PC-9 (cell line): ENCODE measurements at regions not wholly inside any gene's neighbourhood (a gene's known extent, or its start where the extent isn't known, plus 50 kb on each side); places are given as distances from the start of the nearest gene placed in this dataset.

Source experiments
- BruUV-seq: library from RNA; stranded (reverse); fragments of 400-500 nt; replicated peaks from 2 replicates; lab custom pipeline; 2021; lab: Mats Ljungman, UMichigan
- CTCF ChIA-PET: fragments of 300-600 bp; sonication (Branson Sonifier 250); formaldehyde crosslinking; loops from one replicate; lab custom pipeline; 2022; ENCODE audit warnings: antibody characterized with exemption; lab: Charles Lee
- POLR2A ChIA-PET: fragments of 300-600 bp; sonication (Branson Sonifier 250); formaldehyde crosslinking; loops from one replicate; lab custom pipeline; 2022; ENCODE audit warnings: antibody characterized with exemption; ENCODE audit not compliant: unreplicated experiment; lab: Charles Lee
- DNase-seq, 2 experiments: peaks; one replicate each; pipeline versions ENCODE4 v3.0.0 to v3.0.0-alpha.2; 2015 to 2022; ENCODE audit warnings: mixed read lengths in 1 of 2
- H2AFZ ChIP-seq: fragments of 200-600 bp; sonication (generic); 2 replicates; pipeline ENCODE4 v1.8.1; 2017; ENCODE audit warnings: antibody characterized with exemption
- H3F3A ChIP-seq: fragments of 200-600 bp; sonication (generic); 2 replicates; pipeline ENCODE4 v1.8.1; 2017; ENCODE audit warnings: antibody characterized with exemption, mild to moderate bottlenecking, low read depth; ENCODE audit not compliant: insufficient read depth
- H3K27ac ChIP-seq: fragments of 200-600 bp; sonication (generic); 2 replicates; pipeline ENCODE4 v1.6.1; 2016; ENCODE audit warnings: mixed run types
- H3K27me3 ChIP-seq: fragments of 200-600 bp; sonication (generic); 2 replicates; pipeline ENCODE4 v1.6.1; 2016; ENCODE audit warnings: low read depth, mixed run types; ENCODE audit not compliant: insufficient read depth
- H3K36me3 ChIP-seq: fragments of 200-600 bp; sonication (generic); 2 replicates; pipeline ENCODE4 v1.6.1; 2016; ENCODE audit warnings: low read depth, mixed run types
- H3K4me1 ChIP-seq: fragments of 200-600 bp; sonication (generic); replicated peaks from 2 replicates; pipeline ENCODE4 v1.6.1; 2016; ENCODE audit warnings: mixed run types; ENCODE audit not compliant: insufficient read depth
- H3K4me2 ChIP-seq: fragments of 200-600 bp; sonication (generic); 2 replicates; pipeline ENCODE4 v1.6.1; 2017; ENCODE audit warnings: mixed run types
- H3K4me3 ChIP-seq: fragments of 200-600 bp; sonication (generic); 2 replicates; pipeline ENCODE4 v1.6.1; 2016; ENCODE audit warnings: mixed run types
- H3K79me2 ChIP-seq: fragments of 200-600 bp; sonication (generic); 2 replicates; pipeline ENCODE4 v1.6.1; 2017; ENCODE audit warnings: low read depth, mixed run types
- H3K9me2 ChIP-seq: fragments of 200-600 bp; sonication (generic); 2 replicates; pipeline ENCODE4 v1.8.1; 2017; ENCODE audit warnings: mild to moderate bottlenecking; ENCODE audit not compliant: insufficient read depth
- H3K9me3 ChIP-seq: fragments of 200-600 bp; sonication (generic); 2 replicates; pipeline ENCODE4 v1.8.1; 2016; ENCODE audit warnings: low read depth; ENCODE audit not compliant: insufficient read depth
- H4K20me1 ChIP-seq: fragments of 200-600 bp; sonication (generic); 2 replicates; pipeline ENCODE4 v1.8.1; 2017; ENCODE audit not compliant: insufficient read depth
- CTCF ChIP-seq: fragments of 200-600 bp; sonication (generic); conservative IDR thresholded peaks from 2 replicates; pipeline ENCODE4 v1.6.1; 2017; ENCODE audit warnings: mixed run types, antibody characterized with exemption, mild to moderate bottlenecking, moderate library complexity
- EZH2 ChIP-seq: fragments of 200-600 bp; sonication (generic); IDR thresholded peaks from 2 replicates; pipeline ENCODE4 v1.8.0; 2017; ENCODE audit warnings: antibody characterized with exemption, low read depth
- intact Hi-C: fragments of 100-400 bp; cut with micrococcal nuclease; formaldehyde crosslinking; loops from one replicate; pipeline ENCODE4 v1.10.0; 2022; ENCODE audit not compliant: unreplicated experiment

DNA sequence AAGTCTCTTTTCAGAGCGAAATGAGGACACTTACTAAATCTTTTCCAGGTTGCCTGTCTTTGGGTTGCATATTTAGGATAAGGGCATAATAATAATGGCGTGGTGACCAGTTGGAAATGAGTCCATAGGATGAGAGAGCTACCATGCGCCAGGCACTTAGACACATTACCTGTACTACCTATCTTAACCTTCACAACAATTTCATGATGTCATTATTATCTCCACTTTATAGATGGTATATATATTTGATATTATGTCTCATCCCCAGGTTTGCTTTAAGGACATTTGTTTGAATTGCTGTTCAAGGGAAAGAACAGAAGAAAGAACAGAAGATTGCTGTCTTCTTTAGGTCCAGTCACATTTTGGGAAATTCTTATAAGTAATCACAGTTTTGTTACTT lies 182.0 kb upstream of the STARD13 start:
- no peaks in the 10 kb centered on the region for H3K27me3 ChIP-seq
- intact Hi-C loops: no loop called here
- no peak overlapping the region for H3K27ac ChIP-seq
- ChIA-PET CTCF (no interaction called here), POLR2A (no interaction called here)
- 0 out of 2 replicates have a peak, but pooled peaks cover 4% of the 10 kb centered on the region for H3K9me2 ChIP-seq
- no peaks in the 10 kb centered on the region for H3K4me1 ChIP-seq
- H3K9me3 ChIP-seq: no peaks in the 10 kb centered on the region
- BruUV-seq: no TSS peak
- no peak for TF ChIP-seq CTCF
- no peak for TF ChIP-seq EZH2
- H2AFZ ChIP-seq: no peak overlapping the region; the same call in 1 of the 2 replicates
- no peak overlapping the region for H3K4me2 ChIP-seq
- no peak overlapping the region for H3K4me3 ChIP-seq
- H3K79me2 ChIP-seq: no peaks in the 10 kb centered on the region
- no peaks in the 10 kb centered on the region for H3K36me3 ChIP-seq
- no peaks in the 10 kb centered on the region for H4K20me1 ChIP-seq
- no peaks in the 10 kb centered on the region for H3F3A ChIP-seq
- DNase-seq: no peak

GRCh38 chr13:33471204-33471603 lies 185.6 kb upstream of the STARD13 start:
- H3K27ac ChIP-seq: no peak overlapping the region
- TF ChIP-seq EZH2 (no peak), CTCF (no peak)
- no peaks in the 10 kb centered on the region for H4K20me1 ChIP-seq
- H3K9me2 ChIP-seq: 0 out of 2 replicates have a peak, but pooled peaks cover 4% of the 10 kb centered on the region
- ChIA-PET POLR2A (no interaction called here), CTCF (no interaction called here)
- H3K27me3 ChIP-seq: no peaks in the 10 kb centered on the region
- H3K79me2 ChIP-seq: no peaks in the 10 kb centered on the region
- BruUV-seq: no TSS peak
- no peaks in the 10 kb centered on the region for H3K9me3 ChIP-seq
- no peak for DNase-seq
- H3K36me3 ChIP-seq: no peaks in the 10 kb centered on the region
- intact Hi-C loops: no loop called here
- H3K4me3 ChIP-seq: no peak overlapping the region
- no peaks in the 10 kb centered on the region for H3K4me1 ChIP-seq
- H3F3A ChIP-seq: no peaks in the 10 kb centered on the region
- no peak overlapping the region for H2AFZ ChIP-seq
- 0 out of 2 replicates have a peak overlapping the region, but pooled peaks have one; percentile 6 for H3K4me2 ChIP-seq

DNA sequence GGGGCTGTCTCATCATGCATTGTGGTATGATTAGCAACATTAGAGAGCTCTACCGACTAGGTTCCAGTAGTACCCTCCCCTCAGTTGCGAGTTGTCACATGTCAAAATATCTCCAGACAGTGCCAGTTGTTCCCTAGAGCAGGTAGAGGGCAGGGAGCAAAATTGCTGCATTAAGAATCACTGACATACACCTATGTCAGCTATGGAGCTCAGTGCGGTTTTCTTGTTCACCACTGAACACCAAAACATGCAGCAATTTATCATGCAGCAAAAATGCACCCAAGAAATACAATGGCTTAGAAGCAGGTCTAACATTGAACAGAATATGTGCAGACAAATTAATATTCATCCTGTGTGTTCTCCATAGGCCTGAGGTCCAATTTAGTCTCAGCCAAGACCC lies 186.9 kb upstream of the STARD13 start:
- no peaks in the 10 kb centered on the region for H3K79me2 ChIP-seq
- no peak overlapping the region for H3K4me3 ChIP-seq
- intact Hi-C loops: no loop called here
- POLR2A ChIA-PET: no interaction called here
- H3K4me2 ChIP-seq: no peak overlapping the region
- no TSS peak for BruUV-seq
- H4K20me1 ChIP-seq: no peaks in the 10 kb centered on the region
- no peaks in the 10 kb centered on the region for H3K27me3 ChIP-seq
- no peak overlapping the region for H2AFZ ChIP-seq
- no peak overlapping the region for H3K27ac ChIP-seq
- no peaks in the 10 kb centered on the region for H3K9me2 ChIP-seq
- no peaks in the 10 kb centered on the region for H3K36me3 ChIP-seq
- peaks cover 8% of the 10 kb centered on the region; the same call in 1 of the 2 replicates for H3K9me3 ChIP-seq
- TF ChIP-seq CTCF (no peak), EZH2 (no peak)
- no peaks in the 10 kb centered on the region for H3F3A ChIP-seq
- no peaks in the 10 kb centered on the region for H3K4me1 ChIP-seq
- DNase-seq: no peak
- CTCF ChIA-PET: no interaction called here
